NCI-H1092 treated with DMSO at 0.1 percent for 48 hours (cell line): ENCODE measurements at regions not wholly inside any gene's neighbourhood (a gene's known extent, or its start where the extent isn't known, plus 50 kb on each side); places are given as distances from the start of the nearest gene placed in this dataset.
A peak's percentile ranks its signal among the peaks of the same experiment; 100 is the strongest.

Experiments used
- DNase-seq: peaks from one replicate; lab custom pipeline; 2025; lab: John Stamatoyannopoulos, UW

DNA sequence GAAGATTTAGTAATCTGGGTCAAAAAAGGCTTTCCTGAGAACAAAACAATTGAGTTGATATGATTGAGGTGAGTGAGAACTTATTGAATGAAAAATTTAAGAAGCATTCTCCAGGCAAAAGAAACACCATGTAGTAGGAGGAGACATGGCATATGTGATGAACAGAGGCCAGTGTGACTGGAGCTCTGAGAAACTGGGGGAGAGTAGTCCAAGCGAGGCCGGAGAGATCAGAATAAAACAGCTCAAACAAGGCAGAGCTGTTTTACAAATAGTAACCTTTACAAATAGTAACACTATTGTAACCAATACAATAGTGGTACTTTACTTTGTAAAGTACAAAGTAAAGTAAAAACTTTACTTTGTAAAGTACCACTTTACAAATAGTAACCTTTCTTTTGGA lies 1159.1 kb downstream of the PCDH9 start:
- DNase-seq = no peak

DNA sequence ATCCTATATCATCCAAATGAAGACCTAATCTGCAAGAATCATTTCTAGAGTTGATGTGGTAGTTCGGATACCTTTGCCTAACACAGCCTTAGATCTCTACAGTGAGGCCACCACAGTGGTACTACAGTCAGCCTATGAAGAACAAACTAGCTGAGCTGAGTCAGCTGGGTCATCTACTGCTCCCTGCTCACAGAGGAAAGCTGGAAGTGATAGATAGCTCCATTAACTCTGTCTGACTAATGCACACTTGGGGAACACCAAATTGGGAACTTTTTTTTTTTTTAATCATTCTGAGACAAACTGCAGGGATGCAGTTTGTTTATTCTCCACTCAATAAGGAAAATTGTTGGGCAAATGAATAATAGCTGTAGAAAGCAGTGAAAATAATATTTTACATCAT lies 1160.6 kb downstream of the PCDH9 start:
- DNase-seq = no peak

- DNase-seq = no peak
These were observed 1161.5 kb downstream of the PCDH9 start for GRCh38 chr13:66068683-66069082.

DNA sequence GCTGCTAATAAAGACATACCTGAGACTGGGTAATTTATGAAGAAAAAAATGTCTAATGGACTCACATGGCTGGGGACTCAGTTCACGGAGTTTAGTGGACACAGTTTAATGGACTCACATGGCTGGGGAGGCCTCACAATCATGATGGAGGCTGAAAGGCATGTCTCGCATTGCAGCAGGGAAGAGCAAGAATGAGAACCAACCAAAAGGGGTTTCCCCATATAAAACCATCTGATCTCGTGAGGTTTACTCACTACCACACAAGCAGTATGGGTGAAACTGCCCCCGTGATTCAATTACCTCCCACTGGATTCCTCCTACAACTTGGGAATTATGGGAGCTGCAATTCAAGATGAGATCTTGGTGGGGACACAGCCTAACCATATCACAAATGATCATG lies 1181.2 kb downstream of the PCDH9 start:
- no peak for DNase-seq

DNA sequence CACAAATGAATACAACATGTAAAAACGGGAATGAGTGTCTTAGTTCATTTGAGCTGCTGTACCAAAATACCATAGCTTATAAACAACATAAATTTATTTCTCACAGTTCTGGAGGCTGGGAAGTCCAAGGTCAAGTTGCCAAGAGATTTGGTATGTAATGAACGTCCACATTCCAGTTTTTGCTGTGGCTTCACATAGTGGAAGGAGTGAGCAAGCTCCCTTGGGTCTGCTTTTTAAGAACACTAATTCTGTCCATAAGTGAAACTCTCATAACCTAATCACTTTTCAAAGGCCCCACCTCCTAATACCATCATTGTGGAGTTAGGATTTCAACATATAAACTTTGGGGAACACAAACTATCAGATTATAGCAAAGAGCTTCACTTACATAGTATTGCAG lies 1189.6 kb downstream of the PCDH9 start:
- no peak for DNase-seq

GRCh38 chr13:66037096-66037495 lies 1193.0 kb downstream of the PCDH9 start:
- DNase-seq = no peak

DNA sequence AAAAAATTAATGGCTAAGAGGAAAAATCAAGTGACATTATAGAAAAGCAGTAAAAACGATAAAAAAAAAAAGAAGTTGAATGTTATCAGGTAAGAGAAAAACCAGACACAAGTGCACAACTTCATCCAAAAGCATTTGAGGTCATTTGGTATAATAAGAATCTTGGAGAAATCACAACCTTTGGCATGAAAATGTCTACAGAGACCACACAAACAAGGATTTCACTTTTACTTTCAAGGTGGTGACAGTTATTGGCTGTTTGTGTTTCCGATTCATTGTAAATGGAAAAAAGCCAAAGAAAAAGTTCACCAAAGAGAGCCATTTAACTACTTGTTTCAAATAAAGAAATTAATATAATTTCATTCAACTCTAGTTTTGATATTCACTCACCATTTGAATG lies 1193.5 kb downstream of the PCDH9 start:
- DNase-seq = no peak

- DNase-seq = peak; percentile 22
These were observed 1194.0 kb downstream of the PCDH9 start for GRCh38 chr13:66036024-66036614.

DNA sequence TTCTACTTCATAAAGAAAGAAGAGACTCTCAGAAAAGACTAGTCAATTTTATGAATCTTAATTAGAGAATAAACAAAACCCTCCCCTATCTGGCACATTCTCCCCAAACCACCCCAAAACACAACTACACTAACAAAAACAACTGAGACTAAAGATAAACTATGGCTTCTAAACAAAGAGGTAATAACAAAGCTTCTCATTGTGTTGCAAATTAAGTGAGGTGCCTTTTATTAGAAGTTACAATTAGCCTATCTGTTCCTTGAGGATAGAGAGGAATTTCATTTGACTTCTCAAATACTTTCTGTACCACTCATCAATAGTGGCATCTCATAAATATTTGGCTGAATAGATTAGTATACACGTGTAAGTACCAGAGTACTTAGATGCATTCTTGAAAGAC lies 1196.2 kb downstream of the PCDH9 start:
- no peak for DNase-seq

DNA sequence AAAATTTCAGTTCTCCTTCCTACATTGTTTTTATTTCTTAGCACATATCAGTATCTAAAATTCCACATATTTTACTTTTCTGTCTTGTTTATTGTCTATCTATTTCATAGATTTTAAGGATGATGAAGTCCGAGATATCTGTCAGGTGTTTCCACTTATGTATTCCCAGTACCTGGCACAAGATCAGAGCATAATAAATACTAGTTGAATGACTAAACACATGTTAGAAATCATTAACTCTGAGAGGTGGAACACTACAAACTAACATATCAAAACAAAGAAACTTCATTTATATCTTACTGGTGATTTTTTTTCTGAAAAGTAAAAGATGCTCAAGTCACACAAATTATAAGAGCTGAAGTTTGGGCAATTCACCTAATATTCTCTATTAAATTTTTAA lies 1208.3 kb downstream of the PCDH9 start:
- DNase-seq = no peak

GRCh38 chr13:66014771-66015170 lies 1215.4 kb downstream of the PCDH9 start:
- no peak for DNase-seq

DNA sequence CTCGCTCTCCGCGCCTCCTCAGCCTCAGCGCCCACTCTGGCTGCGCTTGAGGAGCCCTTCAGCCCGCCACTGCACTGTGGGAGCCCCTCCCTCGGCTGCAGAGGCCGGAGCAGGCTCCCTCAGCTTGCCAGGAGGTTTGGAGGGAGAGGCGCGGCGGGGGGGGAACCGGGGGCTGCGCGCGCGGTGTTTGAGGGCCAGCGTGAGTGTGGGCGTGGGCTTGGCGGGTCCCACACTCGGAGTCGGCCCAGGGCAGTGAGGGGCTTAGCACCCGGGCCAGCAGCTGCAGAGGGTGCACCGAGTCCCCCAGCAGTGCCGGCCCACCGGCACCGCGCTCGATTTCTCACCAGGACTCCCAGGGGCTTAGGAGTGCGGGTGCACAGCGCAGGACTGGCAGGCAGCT lies 1220.9 kb downstream of the PCDH9 start:
- DNase-seq = no peak

DNA sequence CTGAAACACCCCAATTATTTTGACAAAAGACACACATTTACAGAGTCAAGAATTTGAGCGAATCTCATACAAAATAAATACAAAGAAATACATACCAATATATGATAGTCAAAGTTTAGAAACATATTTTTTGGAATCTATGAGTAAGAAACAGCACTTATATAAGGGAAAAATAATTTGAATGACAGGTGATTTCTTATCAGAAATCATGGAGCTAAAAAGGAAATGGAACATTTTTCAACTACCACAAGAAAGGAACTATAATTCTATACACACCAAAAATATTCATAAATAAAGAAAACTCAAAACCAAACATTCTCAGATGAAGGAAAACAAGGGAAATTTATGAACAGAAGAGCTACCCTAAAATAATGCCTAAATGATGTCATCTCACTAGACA lies 1226.6 kb downstream of the PCDH9 start:
- DNase-seq = no peak

DNA sequence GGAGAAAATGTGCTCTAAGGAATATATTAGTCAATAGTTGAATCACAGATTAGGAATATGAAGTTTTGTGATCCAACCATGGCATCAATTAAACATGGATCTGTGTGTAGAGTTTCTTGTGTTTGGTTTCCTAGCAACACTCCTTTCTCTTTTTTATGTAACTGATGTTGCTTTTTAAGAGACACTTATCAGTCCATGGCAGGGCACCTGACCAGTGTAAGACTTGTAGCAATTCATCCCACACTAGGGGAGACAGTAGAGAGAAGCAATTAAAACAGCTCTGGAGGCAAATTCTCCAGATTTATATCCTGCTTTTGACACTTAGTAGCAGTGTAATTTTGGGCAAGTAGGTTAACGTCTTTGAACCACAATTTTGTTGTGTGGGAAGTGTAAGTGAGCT lies 1229.0 kb downstream of the PCDH9 start:
- DNase-seq = no peak

- DNase-seq = no peak
These were observed 1230.7 kb downstream of the PCDH9 start for GRCh38 chr13:65999411-65999810.

- DNase-seq = no peak
These were observed 1239.5 kb downstream of the PCDH9 start for GRCh38 chr13:65990684-65991083.

- DNase-seq = no peak
These were observed 1244.5 kb downstream of the PCDH9 start for GRCh38 chr13:65985612-65986011.

DNA sequence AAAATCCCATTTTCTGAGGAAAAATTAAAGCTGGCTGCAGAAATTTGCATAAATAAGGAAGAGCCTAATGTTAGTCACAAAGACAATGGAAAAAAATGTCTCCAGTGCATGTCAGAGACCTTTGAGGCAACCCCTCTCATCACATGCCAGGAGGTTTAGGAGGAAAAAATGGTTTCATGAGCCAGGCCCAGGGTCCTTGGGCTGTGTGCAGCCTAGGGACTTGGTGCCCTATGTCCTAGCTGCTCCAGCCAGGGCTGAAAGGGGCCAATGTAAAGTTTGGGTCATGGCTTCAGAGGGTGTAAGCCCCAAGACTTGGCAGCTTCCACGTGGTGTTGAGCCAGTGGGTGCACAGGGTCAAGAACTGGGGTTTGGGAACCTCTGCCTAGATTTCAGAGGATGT lies 1252.6 kb downstream of the PCDH9 start:
- DNase-seq = no peak

DNA sequence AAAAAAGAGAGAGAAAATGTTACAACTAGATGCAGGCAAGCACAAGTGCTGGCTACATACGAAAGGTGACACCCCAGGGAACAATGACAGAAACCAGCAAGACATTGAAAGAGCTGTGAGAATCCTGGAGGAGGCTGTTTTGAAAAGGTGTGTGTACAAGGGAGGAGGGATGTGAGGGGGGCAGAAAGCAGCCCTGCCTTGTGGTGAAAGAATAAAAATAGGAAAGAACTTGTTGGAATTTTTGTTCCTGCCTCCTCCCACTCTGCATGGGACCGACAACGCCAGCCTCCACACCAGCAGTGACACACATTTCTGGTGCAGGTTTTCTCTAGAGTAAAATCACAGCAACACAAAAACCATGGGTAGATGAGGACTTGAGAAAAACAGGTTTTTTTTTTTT lies 1258.6 kb downstream of the PCDH9 start:
- no peak for DNase-seq

DNA sequence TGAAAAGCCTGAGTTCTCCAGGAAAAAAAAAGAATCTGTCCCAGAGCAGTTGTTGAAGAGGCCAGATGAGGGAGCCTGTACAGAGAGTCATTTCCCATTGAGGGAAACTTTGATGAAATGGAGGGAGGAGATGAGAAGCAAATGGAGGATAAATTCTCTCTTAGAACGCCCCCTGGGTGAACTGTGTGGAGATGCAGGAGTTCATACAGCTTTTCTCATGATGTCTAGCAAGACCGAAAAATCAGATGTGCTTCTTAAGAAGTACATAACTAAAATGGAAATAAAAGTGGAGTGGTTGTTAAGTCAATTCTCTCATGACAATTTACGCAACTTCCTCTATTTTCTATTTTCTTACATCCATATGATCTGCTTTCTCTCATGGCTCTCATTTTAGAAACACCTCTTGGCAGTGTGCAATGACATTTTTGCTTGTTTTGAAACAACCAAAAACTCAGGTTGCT lies 1263.1 kb downstream of the PCDH9 start:
- DNase-seq = no peak

GRCh38 chr13:65965501-65965900 lies 1264.6 kb downstream of the PCDH9 start:
- no peak for DNase-seq

- DNase-seq = no peak
These were observed 1265.5 kb downstream of the PCDH9 start for GRCh38 chr13:65964672-65965071.

DNA sequence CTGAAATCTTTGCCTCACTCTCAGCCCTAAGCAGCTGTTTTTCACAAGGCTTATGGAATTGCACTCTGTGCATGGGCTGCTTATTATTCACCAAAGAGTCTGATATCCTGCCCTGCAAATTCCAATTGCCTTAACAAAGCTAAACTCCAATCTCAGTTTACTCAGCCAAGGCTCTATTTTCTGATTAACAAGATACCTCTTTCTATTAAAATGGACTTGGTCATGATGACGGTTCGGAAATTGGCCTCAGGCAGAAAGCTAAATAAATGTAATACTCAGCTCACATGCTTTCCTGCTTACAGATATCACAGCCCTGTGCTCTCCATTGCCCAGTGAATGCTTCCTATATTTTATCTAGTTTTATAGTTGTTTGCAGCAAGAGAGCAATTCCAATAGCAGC lies 1270.8 kb downstream of the PCDH9 start:
- DNase-seq = no peak

- no peak for DNase-seq
These were observed 1283.7 kb downstream of the PCDH9 start for GRCh38 chr13:65946387-65946786.

GRCh38 chr13:65943708-65944107 lies 1286.4 kb downstream of the PCDH9 start:
- no peak for DNase-seq
